RPMI8226 (cell line): ENCODE measurements at regions not wholly inside any gene's neighbourhood (a gene's known extent, or its start where the extent isn't known, plus 50 kb on each side); places are given as distances from the start of the nearest gene placed in this dataset.

Experiments
- DNase-seq: peaks from one replicate; pipeline ENCODE4 v3.0.0-alpha.2; 2015

GRCh38 chr7:68258609-68259008 lies 1262.0 kb downstream of the TYW1 start:
- DNase-seq: peak; percentile 52

- DNase-seq: no peak
These were observed 1268.6 kb downstream of the TYW1 start for GRCh38 chr7:68265258-68265657.

GRCh38 chr7:68266004-68266579 lies 1269.5 kb downstream of the TYW1 start:
- no peak for DNase-seq

- DNase-seq: no peak
These were observed 1270.9 kb downstream of the TYW1 start for GRCh38 chr7:68267486-68267885.

GRCh38 chr7:68269405-68269804 lies 1272.8 kb downstream of the TYW1 start:
- no peak for DNase-seq

GRCh38 chr7:68272507-68272906 lies 1275.9 kb downstream of the TYW1 start:
- DNase-seq: no peak

DNA sequence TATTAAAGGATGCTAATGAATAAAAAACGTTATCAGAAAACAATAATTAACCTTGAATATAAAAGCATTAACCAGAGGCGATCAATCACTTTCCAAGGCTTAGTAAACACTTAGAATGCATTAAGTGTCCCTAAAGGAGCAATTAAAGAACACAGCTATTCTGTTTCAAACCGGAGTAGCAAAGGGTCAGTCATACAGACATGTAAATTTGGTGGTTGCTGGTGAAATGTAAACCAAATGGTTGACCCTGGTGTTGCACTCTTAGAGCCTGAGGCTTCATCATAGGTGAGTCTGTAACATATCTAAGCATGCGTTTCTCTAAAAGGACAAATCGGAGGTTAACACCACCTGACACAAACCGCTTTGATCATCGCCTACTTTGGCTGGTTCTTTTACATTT lies 1280.1 kb downstream of the TYW1 start:
- DNase-seq: no peak

- DNase-seq: no peak
These were observed 1283.3 kb downstream of the TYW1 start for GRCh38 chr7:68279827-68280400.

DNA sequence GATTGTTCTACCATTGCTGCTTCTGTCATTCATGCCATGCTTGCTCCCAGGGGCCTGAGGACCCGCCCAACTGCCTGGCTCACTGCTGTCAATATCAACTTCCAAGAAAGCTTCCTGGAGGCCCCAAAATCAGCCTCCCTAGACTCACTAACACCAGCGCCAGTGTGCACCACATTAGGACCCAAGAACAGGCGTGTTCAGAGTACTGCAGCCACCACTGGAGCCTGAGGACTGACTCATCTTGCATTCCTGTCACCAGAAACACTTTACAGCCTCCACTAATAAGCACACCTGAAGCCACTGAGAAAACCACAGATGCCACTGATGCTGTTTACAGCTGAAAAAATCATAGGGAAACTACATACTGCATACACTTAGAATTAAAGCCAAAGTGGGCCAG lies 1284.3 kb downstream of the TYW1 start:
- no peak for DNase-seq

- no peak for DNase-seq
These were observed 1291.5 kb downstream of the TYW1 start for GRCh38 chr7:68288144-68288593.

DNA sequence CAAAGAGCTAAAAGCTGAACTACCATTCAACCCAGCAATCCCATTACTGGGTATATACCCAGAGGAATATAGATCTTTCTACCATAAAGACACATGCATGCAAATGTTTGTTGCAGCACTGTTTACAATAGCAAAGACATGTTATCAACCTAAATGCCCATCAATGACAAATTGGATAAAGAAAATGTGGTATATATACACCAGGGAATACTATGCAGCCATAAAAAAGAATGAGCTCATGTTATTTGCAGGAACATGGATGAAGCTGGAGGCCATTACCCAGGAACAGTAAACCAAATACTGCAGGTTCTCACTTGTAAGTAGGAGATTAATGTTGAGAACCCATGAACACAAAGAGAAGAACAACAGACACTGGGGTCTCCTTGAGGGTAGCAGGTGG lies 1295.1 kb downstream of the TYW1 start:
- DNase-seq: no peak

- DNase-seq: peak; percentile 24
These were observed 1298.8 kb downstream of the TYW1 start for GRCh38 chr7:68295386-68295785.

DNA sequence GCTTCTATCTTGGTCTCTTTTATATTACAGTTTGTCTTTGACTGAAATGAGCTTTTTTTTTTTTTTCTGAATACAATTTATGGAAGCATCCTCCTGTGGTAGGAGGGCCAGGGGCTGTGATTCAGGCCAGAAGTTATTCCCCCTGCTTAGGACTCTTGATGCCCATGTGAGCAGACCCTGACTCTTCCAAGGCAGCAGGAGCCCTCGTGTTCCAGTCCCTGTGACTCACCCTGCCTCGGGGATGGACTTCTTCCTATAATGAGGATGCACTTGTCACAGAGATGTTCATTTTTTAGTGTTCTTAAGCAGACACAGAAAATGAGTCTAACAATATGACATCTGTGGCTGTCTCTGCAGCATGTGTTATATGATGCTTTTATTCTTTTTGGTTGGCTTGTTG lies 1293.7 kb upstream of the AUTS2 start:
- no peak for DNase-seq

- DNase-seq: no peak
These were observed 1291.6 kb upstream of the AUTS2 start for GRCh38 chr7:68306692-68307107.

DNA sequence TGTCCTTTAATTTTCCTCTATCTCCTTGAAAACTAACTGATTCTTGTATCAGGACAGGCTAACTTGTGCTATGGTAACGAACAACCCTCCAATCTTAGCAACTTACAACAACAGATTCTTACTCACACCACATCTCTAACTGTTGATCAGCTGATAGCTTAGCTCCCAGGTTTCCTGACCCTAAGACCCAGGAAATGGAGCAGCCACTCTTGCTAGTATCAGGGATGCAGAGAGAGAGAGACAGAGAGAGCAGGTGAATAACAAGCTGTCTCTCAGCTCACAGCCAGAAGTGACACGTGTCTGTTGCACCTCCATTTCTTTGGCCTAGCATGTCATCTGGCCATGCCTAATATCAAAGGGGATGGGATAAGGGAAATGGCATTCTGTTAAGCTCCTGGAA lies 1289.0 kb upstream of the AUTS2 start:
- DNase-seq: no peak

- DNase-seq: no peak
These were observed 1288.5 kb upstream of the AUTS2 start for GRCh38 chr7:68309806-68310205.

DNA sequence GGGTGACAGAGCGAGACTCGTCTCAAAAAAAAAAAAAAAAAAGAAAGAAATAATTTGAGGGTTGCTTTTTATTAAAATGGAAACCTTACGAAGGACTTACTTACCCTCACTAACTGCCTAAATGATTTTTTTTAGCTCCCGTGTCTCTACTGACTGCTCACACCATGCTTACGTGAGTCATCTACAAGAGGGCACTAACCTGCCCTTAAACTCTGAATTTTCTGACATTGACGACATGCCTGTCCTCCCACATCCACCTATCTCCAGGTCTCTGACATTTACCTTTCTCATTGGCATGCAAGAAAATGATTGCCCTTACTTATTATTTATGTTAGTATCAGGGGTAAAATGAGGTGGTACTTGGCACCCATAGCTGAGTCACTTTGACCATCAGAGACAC lies 1286.3 kb upstream of the AUTS2 start:
- DNase-seq: no peak

GRCh38 chr7:68313806-68314205 lies 1284.5 kb upstream of the AUTS2 start:
- no peak for DNase-seq

DNA sequence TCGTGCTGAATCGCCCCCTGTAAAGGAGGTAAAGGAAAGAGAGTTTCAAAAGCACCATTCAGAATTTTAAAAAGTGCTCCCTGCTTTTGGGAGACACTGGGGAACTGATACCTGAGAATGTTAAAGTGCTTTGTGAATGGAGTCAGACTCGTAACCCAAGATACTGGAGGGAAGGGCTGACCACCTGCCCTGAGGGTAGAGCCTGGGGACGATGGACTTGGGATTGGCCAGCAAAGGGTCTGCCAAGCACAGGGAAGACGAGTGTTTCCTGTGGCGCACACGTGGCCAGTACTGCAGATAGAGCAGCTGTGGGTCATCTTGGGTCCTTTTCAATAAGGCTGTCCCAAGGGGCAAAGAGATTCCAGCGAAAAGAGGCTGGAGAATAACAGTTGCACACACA lies 1284.1 kb upstream of the AUTS2 start:
- DNase-seq: peak; percentile 43

GRCh38 chr7:68317476-68317875 lies 1280.8 kb upstream of the AUTS2 start:
- DNase-seq: no peak

DNA sequence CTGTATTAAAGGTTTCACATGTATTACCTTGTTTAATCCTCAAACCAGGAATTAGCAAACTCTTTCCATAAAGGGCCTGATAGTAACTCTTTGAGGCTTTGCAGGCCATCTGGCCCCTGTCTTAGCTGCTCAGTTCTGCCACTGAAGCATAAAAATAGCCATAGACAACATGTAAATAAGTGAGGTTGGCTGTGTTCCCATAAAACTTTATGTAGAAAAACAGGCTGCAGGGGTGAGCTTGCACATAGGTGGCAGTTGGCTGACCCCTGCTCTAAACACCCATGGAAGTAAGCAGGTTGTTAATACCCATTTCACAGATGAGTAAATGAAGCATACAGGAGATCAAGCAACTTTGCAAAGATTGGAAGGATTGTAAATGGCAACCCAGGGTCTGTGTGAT lies 1279.2 kb upstream of the AUTS2 start:
- DNase-seq: peak; percentile 91

- DNase-seq: peak; percentile 96
These were observed 1277.1 kb upstream of the AUTS2 start for GRCh38 chr7:68321076-68321639.

- peak; percentile 78 for DNase-seq
These were observed 1276.3 kb upstream of the AUTS2 start for GRCh38 chr7:68321776-68322496.

DNA sequence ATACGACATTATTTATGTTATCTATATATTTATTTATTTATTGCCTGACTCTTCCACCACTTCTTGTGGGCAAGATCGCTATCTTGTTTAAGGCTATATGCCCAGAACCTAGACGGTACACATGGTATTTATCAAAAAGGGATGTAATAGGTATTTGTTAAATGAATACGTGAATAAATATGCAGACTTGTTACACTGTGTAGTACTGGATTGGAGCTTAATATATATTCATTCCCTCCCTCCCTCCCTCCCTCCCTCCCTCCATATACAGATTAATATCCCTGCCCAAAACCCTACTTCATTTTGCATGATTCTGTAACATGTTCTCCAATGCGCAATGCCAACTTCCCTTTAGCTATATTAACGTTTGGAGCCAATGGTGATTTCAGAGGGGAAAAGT lies 1273.7 kb upstream of the AUTS2 start:
- no peak for DNase-seq
